ENCODE measurements at regions not wholly inside any gene's neighbourhood (a gene's known extent, or its start where the extent isn't known, plus 50 kb on each side); places are given as distances from the start of the nearest gene placed in this dataset.

GRCh38 chr18:41805341-41805740, 149.7 kb upstream of the PIK3C3 start:
- Histone ChIP-seq H3K4me3 (ENCODE audit: insufficient read depth, low read depth, low read length) (no peak overlapping the region), H2AFZ (ENCODE audit: low read depth, low read length) (no peak overlapping the region), H3K79me2 (ENCODE audit: insufficient read depth, low read length) (no peaks in the 10 kb centered on the region), H3K36me3 (ENCODE audit: insufficient read depth, low read length) (no peaks in the 10 kb centered on the region), H4K20me1 (ENCODE audit: insufficient read depth, low read length) (no peaks in the 10 kb centered on the region), H3K27ac (ENCODE audit: low read depth, low read length) (no peak overlapping the region), H3K9ac (ENCODE audit: low read length) (no peak overlapping the region), H3K4me2 (ENCODE audit: low read length) (no peak overlapping the region), H3K4me1 (ENCODE audit: insufficient read depth, low read length) (no peaks in the 10 kb centered on the region), H3K9me3 (ENCODE audit: insufficient read depth, low read depth, low read length) (no peaks in the 10 kb centered on the region), H3K27me3 (ENCODE audit: insufficient read depth, low read length) (no peaks in the 10 kb centered on the region)
- Mint-ChIP-seq H3K27me3 (ENCODE audit: low read depth, unreplicated experiment) (no peaks in the 10 kb centered on the region), H3K27ac (ENCODE audit: unreplicated experiment) (no peak overlapping the region), H3K4me1 (ENCODE audit: low read depth, unreplicated experiment) (no peaks in the 10 kb centered on the region), H3K4me3 (ENCODE audit: unreplicated experiment) (no peak overlapping the region), H3K9me3 (ENCODE audit: unreplicated experiment) (peaks cover 3% of the 10 kb centered on the region), H3K36me3 (ENCODE audit: low read depth, unreplicated experiment) (no peaks in the 10 kb centered on the region)
- FAIRE-seq (no peak), DNase-seq (ENCODE audit: low read depth) (no peak)
- TF ChIP-seq CTCF (IDR thresholded peaks at IDR 0.05; ENCODE audit: insufficient read depth, low read depth, low read length) (no peak), EZH2 (IDR thresholded peaks at IDR 0.05; ENCODE audit: insufficient read depth, low read length) (no peak)

- Histone ChIP-seq H3K4me3 (ENCODE audit: insufficient read depth, low read depth, low read length) (no peak overlapping the region), H4K20me1 (ENCODE audit: insufficient read depth, low read length) (no peaks in the 10 kb centered on the region), H3K9me3 (ENCODE audit: insufficient read depth, low read depth, low read length) (no peaks in the 10 kb centered on the region), H3K4me1 (ENCODE audit: insufficient read depth, low read length) (no peaks in the 10 kb centered on the region), H3K9ac (ENCODE audit: low read length) (no peak overlapping the region), H3K27ac (ENCODE audit: low read depth, low read length) (no peak overlapping the region), H3K27me3 (ENCODE audit: insufficient read depth, low read length) (no peaks in the 10 kb centered on the region), H3K36me3 (ENCODE audit: insufficient read depth, low read length) (no peaks in the 10 kb centered on the region), H3K79me2 (ENCODE audit: insufficient read depth, low read length) (no peaks in the 10 kb centered on the region), H3K4me2 (ENCODE audit: low read length) (no peak overlapping the region), H2AFZ (ENCODE audit: low read depth, low read length) (no peak overlapping the region)
- Mint-ChIP-seq H3K27me3 (ENCODE audit: low read depth, unreplicated experiment) (no peaks in the 10 kb centered on the region), H3K9me3 (ENCODE audit: unreplicated experiment) (no peaks in the 10 kb centered on the region), H3K36me3 (ENCODE audit: low read depth, unreplicated experiment) (no peaks in the 10 kb centered on the region), H3K4me1 (ENCODE audit: low read depth, unreplicated experiment) (no peaks in the 10 kb centered on the region), H3K4me3 (ENCODE audit: unreplicated experiment) (no peak overlapping the region), H3K27ac (ENCODE audit: unreplicated experiment) (no peak overlapping the region)
- no peak for TF ChIP-seq CTCF (IDR thresholded peaks at IDR 0.05; ENCODE audit: insufficient read depth, low read depth, low read length)
- FAIRE-seq (no peak), DNase-seq (ENCODE audit: low read depth) (no peak)
Measured at GRCh38 chr18:41798879-41799278, 156.2 kb upstream of the PIK3C3 start.

- Mint-ChIP-seq H3K27me3 (ENCODE audit: low read depth, unreplicated experiment) (no peaks in the 10 kb centered on the region), H3K27ac (ENCODE audit: unreplicated experiment) (no peak overlapping the region), H3K4me3 (ENCODE audit: unreplicated experiment) (no peak overlapping the region), H3K4me1 (ENCODE audit: low read depth, unreplicated experiment) (peaks cover 5% of the 10 kb centered on the region), H3K36me3 (ENCODE audit: low read depth, unreplicated experiment) (no peaks in the 10 kb centered on the region), H3K9me3 (ENCODE audit: unreplicated experiment) (no peaks in the 10 kb centered on the region)
- DNase-seq (ENCODE audit: low read depth): no peak
- no peak overlapping the region for H2AFZ ChIP-seq (ENCODE audit: low read depth, low read length)
- FAIRE-seq: no peak
- H3K9me3 ChIP-seq (ENCODE audit: insufficient read depth, low read depth, low read length): no peaks in the 10 kb centered on the region
- H3K27ac ChIP-seq (ENCODE audit: low read depth, low read length): no peak overlapping the region
- no peaks in the 10 kb centered on the region for H3K79me2 ChIP-seq (ENCODE audit: insufficient read depth, low read length)
- no peaks in the 10 kb centered on the region for H3K4me1 ChIP-seq (ENCODE audit: insufficient read depth, low read length)
- no peak overlapping the region for H3K4me2 ChIP-seq (ENCODE audit: low read length)
- no peak overlapping the region for H3K9ac ChIP-seq (ENCODE audit: low read length)
- H3K27me3 ChIP-seq (ENCODE audit: insufficient read depth, low read length): no peaks in the 10 kb centered on the region
- TF ChIP-seq CTCF (IDR thresholded peaks at IDR 0.05; ENCODE audit: insufficient read depth, low read depth, low read length): no peak
- H3K36me3 ChIP-seq (ENCODE audit: insufficient read depth, low read length): no peaks in the 10 kb centered on the region
- no peaks in the 10 kb centered on the region for H4K20me1 ChIP-seq (ENCODE audit: insufficient read depth, low read length)
- H3K4me3 ChIP-seq (ENCODE audit: insufficient read depth, low read depth, low read length): no peak overlapping the region
Measured at GRCh38 chr18:41790687-41791086, 164.3 kb upstream of the PIK3C3 start.
